HG03025 (cell line): ENCODE measurements at regions not wholly inside any gene's neighbourhood (a gene's known extent, or its start where the extent isn't known, plus 50 kb on each side); places are given as distances from the start of the nearest gene placed in this dataset.

Experiments used
- ATAC-seq: cut with Tn5 transposase; IDR thresholded peaks from one replicate; pipeline ENCODE4 v1.9.1; 2021; ENCODE audit warnings: mild to moderate bottlenecking, moderate library complexity; ENCODE audit not compliant: unreplicated experiment, low FRiP score

GRCh38 chr2:65638443-65638842 is 206.0 kb upstream of the SPRED2 start:
- no peak for ATAC-seq

DNA sequence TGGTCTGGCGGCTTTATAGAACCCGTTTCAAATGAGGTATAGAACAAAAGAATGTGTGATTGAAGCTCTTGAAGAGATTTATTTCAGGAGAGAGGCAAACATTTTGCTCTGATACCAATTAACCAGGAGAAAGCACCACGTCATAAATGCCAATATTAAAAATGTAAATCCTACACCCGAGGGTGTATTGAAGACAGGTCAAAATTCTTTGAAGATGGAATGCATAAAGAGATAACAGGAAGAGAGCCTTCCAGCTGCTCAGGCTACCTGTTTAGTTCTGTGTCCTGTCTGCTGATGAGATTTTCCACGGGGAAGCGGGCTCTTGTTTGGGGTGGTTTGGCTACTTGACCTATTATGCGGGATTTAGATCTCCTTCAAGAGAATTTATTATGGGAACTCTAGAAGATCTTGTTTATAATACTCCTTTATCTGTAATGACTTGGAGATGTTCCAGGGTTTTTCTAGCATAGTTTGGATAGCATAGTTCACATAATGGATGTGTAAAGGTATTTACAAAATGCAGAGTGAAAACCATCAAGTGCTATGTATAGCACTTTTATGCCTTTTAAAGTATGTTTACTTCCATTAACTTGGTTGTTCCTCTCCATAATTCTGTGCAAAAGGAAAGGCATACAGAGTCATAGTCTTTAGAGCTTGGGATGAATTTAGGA is 204.5 kb upstream of the SPRED2 start:
- ATAC-seq: no peak

DNA sequence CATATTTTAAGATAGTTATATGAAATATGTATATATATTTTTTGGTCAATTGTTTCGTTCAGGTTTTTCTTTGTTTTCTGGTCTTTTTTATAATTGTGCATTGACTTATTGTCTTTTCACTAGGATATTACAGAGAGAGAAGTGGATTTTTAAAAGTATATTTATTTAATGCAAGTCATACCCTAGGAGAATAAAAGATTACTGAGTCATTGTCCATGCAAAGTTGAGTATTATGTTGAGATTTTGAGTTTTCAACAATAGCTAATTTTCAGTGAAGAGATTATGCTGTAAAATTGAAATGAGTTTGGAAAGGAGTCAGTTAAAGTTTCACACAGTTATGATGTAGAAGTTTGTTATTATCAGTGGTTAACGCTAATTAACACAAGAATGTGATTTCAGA is 203.6 kb upstream of the SPRED2 start:
- no peak for ATAC-seq

DNA sequence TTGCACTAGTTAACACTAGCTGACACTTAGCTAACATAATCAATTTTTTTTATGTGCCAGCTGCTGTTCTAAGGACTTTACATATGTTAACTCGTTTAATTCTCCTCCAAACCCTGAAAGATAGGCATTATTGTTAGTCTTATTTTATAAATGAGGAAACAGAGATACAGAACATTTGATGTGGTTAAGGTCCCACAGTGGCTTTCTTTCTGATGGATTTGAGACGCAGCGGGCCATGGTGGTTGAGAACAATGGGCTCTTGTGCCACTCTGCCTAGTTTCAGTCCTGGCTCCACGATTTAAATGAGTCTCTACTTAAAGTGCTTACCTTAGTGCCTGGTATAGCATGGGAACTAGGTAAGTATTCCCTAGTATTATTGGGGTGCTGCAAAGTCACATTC is 201.9 kb upstream of the SPRED2 start:
- no peak for ATAC-seq

- no peak for ATAC-seq
Measured at GRCh38 chr2:65630643-65631042, 198.2 kb upstream of the SPRED2 start.

DNA sequence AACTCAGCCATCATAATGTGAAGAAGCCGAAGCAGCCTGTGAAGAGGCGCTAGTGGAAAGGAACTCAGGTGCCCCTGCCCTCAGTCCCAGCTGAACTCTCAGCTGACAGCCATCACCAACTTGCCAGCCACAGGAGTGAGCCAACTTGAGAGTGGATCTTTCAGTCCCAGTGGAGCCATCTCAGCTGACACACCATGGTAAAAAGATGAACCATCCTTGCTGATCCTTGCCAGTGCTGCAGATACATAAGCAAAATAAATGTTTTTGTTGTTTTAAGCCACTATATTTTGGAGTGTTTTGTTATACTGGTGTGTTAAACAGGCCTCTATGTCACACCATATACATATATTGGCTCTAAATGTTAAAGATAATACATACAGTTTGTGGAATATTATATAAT is 195.8 kb upstream of the SPRED2 start:
- ATAC-seq: no peak

- no peak for ATAC-seq
Measured at GRCh38 chr2:65626831-65627230, 194.4 kb upstream of the SPRED2 start.

- no peak for ATAC-seq
Measured at GRCh38 chr2:65625982-65626381, 193.6 kb upstream of the SPRED2 start.

DNA sequence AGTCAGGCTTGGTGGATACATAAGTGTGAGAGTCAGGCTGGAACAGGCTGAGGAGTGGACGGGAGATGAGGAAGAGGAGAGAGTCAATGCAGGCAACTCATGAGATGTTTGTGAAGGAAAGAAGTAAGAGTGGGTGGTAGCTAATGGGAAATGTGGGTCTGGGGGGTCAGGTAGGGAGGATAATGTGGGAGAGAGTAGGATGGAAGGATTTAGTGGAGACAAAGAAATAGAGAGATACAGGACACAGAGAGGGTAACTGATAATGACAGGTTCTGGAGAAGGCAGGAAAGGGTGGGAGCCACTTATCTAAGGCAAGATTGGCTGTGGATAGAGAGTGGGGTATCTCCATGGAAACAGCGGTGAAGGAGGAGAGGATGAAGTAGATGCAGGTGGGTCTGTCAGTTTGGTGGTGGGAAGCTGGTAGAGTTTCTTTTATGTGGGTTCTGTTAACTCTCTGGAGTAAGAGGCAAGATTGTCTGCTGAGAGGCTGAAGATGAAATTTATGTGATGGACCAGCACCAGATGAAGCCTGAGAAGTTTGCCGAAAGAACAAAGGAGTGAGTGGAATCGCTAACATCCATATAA is 190.6 kb upstream of the SPRED2 start:
- ATAC-seq: no peak

DNA sequence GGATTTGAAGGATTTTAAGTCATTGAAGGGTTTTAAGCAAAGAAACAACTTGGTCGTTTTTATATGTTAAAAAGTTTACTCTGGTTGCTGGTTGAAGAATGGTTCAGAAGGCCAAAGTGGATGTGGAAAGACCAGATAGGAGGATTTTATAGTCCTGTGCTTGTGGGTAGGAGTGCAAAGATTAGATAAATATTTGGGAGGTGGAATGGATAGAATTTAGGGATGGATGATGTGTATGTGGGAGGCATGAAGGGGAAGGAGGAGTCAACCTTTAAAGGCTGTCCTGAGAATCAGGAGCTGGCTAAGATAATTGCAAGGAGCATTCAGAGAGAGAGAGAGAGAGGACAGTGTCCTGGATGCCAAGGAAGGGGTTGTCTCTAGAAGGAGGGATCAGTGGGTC is 190.1 kb upstream of the SPRED2 start:
- no peak for ATAC-seq

DNA sequence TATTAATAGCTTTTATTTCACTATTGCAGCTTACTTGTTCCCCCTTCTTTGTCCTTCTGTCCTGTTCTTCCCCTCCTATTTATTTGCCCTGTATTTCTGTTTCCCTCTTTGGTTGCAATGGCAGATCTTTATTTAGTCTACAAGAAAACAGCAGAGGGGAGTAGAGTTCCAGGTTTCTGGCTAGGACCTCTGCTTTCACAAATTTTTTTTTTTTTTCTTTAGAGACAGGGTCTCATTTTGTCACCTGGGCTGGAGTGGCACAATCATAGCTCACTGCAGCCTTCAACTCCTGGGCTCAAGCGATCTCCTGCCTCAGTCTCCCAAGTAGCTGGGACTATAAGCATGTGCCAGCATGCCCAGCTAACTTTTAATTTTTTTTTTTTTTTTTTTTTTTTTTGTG is 188.1 kb upstream of the SPRED2 start:
- no peak for ATAC-seq

DNA sequence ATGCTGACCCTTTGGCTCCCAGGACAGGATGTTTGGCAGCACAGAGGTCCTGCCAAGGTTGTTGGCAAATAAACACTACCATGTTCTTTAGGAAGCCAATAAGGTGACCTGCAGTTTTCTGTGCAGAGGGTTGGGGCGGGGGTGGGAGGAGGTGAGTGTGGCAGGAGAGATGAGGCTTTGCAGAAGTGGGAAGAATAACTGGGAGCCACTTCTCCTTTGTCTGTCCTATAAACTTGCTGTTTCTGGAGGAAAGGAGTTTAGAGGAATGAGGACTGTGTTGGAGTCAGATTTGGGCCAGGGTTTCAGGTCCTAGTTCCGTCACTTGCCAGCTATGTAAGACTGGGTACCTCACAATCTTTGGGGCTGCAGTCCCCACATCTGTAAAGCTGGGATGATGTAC is 187.6 kb upstream of the SPRED2 start:
- no peak for ATAC-seq

GRCh38 chr2:65615602-65616001 is 183.2 kb upstream of the SPRED2 start:
- no peak for ATAC-seq

DNA sequence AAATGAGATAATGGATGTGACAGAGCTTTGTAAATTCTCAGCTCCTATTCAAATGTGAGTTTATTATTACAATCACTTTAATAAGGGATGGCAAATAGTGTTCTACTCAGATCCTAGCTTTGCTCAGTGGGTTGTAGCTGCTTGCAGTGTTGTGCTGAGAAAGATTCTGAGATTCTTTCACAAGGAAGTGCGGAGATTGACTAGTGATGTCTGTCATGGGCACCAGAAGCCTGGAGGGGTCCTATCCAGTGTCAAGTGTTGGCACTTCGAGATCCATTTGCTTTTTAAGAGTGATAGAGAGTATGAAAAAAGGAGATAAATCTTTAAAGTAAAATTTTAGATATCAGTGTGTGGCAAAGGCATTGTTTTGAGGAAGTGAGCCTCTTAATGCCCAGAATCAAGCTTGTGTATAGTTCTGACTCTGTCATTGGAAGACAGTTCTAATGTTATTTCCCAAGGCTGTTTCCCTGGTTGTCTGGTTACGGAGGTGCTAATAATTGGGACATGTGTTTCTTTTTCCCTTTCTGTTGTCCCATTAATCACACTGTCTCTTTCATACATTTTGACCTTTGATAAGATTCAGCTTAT is 181.7 kb upstream of the SPRED2 start:
- ATAC-seq: no peak

GRCh38 chr2:65611488-65611887 is 179.1 kb upstream of the SPRED2 start:
- ATAC-seq: no peak

DNA sequence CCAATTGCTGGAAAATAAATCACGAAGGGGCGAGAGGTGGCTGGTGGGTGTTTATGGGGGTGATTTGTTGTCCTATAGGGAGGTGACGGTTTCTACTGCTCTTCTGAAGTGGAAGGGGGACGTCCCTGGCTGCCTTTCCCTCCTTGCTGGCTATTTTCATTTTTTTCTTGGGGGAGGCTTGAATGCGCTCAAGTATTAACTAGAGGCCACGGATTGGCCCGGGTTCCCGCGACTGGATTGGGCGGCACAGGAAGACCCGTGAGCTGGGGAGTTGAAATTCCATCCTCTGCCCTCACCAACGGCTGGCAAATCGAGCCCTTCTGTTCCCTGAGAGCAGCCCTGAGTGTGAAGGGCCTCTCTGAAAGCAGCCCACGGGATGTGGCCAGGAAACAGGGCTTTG is 176.5 kb upstream of the SPRED2 start:
- ATAC-seq: no peak

DNA sequence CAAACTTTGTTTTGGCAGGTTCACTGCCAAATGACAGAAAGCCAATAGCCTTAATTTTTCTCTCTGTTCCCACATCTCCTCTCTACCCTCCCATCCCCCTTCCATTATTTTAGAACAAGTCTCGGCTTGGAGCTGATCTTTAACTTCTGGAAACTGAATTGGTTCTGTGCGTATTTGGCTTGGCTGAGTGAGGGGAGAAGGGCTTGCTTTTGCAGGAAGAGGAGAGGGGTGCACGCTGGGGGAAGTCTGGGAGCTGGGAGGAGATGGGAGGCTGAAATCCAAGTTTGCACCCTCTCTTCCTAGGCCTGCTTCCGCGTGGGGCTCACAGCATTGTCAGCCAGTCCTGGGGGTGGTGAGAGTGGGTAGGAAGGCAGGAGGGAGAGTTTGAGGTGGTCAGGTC is 176.1 kb upstream of the SPRED2 start:
- no peak for ATAC-seq

DNA sequence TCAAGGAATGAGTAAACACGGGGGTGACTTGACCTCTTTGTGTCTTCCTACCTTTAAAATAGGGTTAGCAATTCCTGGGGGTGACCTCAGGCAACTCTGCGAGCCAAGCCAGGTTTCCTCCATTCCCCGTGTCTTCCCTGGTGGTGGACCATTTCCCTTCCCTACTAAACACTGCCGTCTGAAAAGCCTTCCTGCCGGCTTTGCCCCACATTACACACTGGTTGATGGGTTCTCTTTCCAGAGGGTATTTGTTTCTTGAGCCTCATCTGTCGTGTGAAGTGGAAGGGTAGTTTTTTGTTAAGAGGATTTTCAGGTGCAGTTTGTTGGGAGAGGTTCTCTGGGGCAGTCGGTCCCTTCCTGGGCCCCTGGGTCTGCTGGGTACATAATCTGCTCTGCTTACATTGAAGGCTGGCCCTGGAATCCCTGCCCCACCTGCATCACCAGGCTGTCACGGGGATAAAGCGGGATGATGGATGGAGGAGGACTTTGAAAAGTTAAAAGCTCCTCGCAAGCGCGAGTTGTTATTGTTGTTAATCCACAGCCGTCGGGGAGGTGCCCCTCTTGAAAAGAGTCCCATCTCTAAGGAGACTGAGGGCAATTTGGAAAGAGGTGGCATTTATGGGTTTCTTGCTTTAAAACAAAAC is 175.4 kb upstream of the SPRED2 start:
- no peak for ATAC-seq

DNA sequence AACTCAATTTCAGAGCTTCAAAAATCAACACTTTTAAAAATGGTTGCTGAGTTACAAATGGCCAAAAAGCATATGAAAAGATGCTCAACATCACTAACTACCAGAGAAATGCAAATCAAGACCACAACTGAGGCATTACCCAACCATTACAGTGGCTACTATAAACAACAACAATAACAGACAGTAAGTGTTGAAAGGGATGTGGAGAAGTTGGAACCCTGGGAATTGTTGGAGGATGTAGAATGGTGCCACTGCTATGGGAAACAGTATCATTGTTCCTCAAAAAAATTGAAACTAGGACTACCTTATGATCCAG is 173.3 kb upstream of the SPRED2 start:
- peak; percentile 39 for ATAC-seq

DNA sequence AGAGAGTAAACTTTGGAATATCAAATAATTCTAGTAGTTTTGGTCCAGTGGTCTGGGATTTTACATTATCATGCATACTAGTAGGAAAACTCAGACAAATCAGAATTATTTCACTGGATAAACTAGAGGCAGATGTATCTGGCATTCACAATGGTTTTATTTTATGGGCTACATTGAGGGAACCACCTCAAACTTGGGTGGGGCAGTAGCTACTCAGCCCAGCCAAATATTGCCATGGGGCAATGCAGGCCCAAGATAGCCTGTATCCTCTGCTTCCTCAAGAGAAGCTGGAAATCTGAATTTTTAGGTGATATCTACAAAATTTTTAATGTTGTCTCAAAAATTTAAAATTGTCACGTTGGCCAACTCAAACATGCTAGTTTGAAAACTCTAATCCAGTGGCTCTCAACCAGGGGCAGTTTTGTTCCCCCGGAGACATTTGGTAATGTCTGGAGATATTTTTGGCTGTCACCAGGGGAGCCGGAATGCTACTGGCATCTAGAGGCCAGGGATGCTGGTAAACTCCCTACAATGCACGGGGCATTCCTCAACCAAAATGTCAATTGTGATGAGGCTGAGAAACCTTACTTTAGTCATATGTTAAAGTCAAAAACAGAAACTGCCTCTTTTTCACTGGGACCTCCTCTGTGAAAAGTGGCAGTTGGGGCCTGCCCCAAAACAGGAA is 172.8 kb upstream of the SPRED2 start:
- peak; percentile 32 for ATAC-seq

- ATAC-seq: no peak
Measured at GRCh38 chr2:65604246-65604645, 171.8 kb upstream of the SPRED2 start.
